ENCODE measurements at regions not wholly inside any gene's neighbourhood (a gene's known extent, or its start where the extent isn't known, plus 50 kb on each side); places are given as distances from the start of the nearest gene placed in this dataset.

DNA sequence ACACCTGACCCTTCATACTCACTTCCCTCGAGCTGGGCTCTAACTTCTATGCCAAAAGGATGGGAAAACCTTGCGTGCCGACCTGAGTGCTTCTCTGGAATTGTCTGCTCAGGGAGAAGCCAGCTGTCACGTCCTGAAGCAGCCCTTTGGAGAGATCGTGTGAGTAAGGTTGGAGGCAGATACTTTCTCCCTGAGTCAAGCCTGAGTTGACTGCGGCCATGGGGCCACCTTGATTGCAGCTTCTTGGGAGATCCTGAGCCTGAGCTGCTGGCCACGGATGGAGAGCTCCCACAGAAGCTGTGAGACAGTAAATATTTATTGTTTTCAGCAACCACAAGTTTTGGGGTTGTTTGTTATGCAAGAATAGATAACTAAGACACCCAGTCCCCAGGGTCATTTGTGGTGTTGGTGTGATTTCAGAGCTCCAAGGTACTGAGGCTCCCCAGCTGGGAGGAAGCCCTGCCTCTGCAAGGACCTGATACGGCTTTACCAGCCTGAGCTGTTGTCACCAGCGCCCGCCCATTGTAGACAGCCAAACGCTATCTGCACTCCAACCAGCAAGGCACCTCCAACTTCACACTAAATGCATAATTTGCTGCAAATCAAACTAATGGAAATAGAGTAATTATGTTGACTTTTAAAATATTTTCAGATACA, 531.6 kb downstream of the PTPRU start:
- TF ChIP-seq, protein P1, sequence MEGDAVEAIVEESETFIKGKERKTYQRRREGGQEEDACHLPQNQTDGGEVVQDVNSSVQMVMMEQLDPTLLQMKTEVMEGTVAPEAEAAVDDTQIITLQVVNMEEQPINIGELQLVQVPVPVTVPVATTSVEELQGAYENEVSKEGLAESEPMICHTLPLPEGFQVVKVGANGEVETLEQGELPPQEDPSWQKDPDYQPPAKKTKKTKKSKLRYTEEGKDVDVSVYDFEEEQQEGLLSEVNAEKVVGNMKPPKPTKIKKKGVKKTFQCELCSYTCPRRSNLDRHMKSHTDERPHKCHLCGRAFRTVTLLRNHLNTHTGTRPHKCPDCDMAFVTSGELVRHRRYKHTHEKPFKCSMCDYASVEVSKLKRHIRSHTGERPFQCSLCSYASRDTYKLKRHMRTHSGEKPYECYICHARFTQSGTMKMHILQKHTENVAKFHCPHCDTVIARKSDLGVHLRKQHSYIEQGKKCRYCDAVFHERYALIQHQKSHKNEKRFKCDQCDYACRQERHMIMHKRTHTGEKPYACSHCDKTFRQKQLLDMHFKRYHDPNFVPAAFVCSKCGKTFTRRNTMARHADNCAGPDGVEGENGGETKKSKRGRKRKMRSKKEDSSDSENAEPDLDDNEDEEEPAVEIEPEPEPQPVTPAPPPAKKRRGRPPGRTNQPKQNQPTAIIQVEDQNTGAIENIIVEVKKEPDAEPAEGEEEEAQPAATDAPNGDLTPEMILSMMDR (IDR thresholded peaks at IDR 0.05; ENCODE audit: low read depth, low read length, missing control alignments): no peak
- DNase-seq: no peak
- Histone ChIP-seq H3K36me3 (replicated peaks) (no peaks in the 10 kb centered on the region), H3K27ac (no peak overlapping the region), H3K4me3 (ENCODE audit: low read depth, low read length) (no peak overlapping the region), H3K27me3 (replicated peaks) (no peaks in the 10 kb centered on the region)
- in situ Hi-C loops (cut with HindIII; ENCODE audit: low pct_ligation_motif_present, low sequenced_read_pairs): no loop called here

DNA sequence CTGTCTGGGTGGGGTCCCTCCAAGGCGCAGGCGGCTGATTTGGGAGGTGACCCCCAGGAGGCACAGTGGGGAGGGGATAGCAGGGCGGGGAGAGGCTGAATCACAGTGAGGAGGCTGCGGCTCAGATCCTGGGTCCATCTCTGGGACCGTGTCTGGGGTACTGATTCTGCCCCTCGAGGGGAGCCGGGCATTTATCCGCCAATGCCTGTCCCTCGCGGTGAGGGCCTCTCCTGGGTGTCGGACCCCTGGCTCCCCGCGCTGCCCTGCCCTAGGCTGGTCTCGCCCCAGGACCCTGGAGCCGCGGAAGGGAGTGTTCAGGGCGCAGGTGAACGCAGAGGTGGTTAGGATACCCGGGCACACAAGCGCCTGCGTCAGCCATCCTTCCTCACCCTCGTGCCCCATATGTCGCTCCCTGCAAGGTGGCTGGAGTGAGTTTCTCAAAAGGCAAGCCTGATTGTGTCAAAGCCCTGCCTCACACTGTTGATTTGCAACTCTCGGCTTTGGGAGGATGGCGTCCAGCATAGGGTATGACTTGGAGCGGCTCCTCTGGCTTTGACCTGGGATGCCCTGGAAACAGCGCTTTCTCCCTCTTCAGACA, 530.9 kb downstream of the PTPRU start:
- TF ChIP-seq, protein P1 (IDR thresholded peaks at IDR 0.05; ENCODE audit: low read depth, low read length, missing control alignments): no peak
- no peak for DNase-seq
- no peaks in the 10 kb centered on the region for H3K27me3 ChIP-seq (replicated peaks)
- no peak overlapping the region for H3K4me3 ChIP-seq (ENCODE audit: low read depth, low read length)
- no peaks in the 10 kb centered on the region for H3K36me3 ChIP-seq (replicated peaks)
- in situ Hi-C loops (cut with HindIII; ENCODE audit: low pct_ligation_motif_present, low sequenced_read_pairs): no loop called here
- no peak overlapping the region for H3K27ac ChIP-seq

DNA sequence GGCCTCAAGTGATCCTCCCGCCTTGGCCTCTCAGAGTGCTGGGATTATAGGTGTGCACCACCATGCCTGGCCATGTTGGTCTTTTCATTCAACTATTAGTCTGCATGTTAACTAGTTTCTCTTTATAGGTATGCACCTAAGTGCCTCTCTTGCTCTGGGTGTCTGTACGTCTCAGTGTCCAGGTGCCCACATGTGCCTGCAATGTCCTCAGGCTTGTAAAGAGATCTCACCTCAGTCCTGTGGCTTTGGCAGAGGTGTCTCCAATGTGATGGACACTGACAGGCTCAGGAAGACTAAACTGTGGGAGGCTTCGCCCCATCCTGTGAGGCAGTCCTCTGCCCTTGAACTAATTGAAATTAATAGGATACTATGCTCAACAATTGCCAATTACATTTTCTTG, 526.3 kb downstream of the PTPRU start:
- DNase-seq: no peak
- no peak overlapping the region for H3K4me3 ChIP-seq (ENCODE audit: low read depth, low read length)
- no peaks in the 10 kb centered on the region for H3K27me3 ChIP-seq (replicated peaks)
- H3K36me3 ChIP-seq (replicated peaks): no peaks in the 10 kb centered on the region
- in situ Hi-C loops (cut with HindIII; ENCODE audit: low pct_ligation_motif_present, low sequenced_read_pairs): no loop called here
- TF ChIP-seq, protein P1 (IDR thresholded peaks at IDR 0.05; ENCODE audit: low read depth, low read length, missing control alignments): no peak
- H3K27ac ChIP-seq: no peak overlapping the region

DNA sequence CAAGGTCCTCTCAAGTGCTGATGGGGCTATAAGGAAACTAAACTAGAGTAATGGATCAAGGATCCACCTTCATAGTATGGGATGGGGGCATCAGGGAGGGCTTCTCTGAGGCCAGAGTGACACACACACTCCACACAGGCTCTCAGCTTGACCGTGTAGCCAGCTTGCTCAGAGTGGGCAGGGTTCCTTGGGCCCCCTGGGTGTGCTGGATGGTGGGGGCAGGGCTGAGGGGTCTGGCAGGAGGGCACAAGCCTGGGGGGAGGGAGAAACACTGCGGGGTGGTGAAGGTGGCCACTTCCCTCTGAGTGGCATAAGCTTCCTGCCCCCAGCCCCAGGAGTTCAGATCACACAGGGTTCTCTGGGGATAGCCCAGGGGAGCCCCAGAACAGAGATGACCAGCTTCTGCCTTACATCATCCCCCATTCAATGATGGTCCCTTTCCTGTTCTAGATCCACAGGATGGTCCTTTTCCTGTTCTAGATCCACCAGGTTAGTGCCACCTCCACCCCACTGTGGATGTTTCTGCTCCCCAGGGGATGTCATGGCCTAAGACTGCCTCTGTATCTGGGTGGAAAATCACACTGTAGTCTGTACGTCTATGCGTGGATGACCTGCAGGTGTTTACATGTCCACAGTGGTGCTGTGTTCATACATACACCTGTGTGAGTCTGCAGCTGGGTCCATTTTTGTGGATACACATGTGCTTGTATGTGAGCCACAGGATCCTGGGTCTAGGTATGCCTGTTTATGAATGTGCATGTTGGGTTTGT, 525.0 kb downstream of the PTPRU start:
- Histone ChIP-seq H3K27ac (no peak overlapping the region), H3K4me3 (ENCODE audit: low read depth, low read length) (no peak overlapping the region), H3K36me3 (replicated peaks) (no peaks in the 10 kb centered on the region), H3K27me3 (replicated peaks) (no peaks in the 10 kb centered on the region)
- in situ Hi-C loops (cut with HindIII; ENCODE audit: low pct_ligation_motif_present, low sequenced_read_pairs): no loop called here
- TF ChIP-seq, protein P1 (IDR thresholded peaks at IDR 0.05; ENCODE audit: low read depth, low read length, missing control alignments): no peak
- no peak for DNase-seq

DNA sequence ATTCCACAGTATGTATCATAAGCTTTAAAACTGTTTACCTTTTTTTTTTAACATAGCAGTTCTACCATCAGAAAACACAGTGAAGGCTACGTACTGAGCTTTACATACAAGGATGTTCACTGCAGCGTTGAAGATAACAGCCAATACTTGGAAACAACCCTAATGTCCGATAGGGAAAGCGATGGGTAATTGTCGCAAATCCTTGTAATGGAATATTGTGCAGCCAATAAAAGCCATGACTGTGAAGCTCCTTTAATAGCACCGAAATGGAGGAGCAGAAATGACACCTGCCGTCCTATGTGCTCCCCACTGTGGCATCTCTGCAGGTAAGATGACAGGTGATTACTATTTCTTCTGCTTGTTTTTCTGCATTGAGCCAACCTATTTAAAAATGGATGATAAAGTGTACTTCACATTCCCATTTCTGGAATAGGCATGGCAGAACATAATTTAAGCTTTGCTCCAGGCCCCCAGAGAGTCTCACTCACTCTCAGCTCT, 523.8 kb downstream of the PTPRU start:
- in situ Hi-C loops (cut with HindIII; ENCODE audit: low pct_ligation_motif_present, low sequenced_read_pairs): no loop called here
- Histone ChIP-seq H3K36me3 (replicated peaks) (no peaks in the 10 kb centered on the region), H3K27me3 (replicated peaks) (no peaks in the 10 kb centered on the region), H3K4me3 (ENCODE audit: low read depth, low read length) (no peak overlapping the region), H3K27ac (no peak overlapping the region)
- no peak for DNase-seq
- TF ChIP-seq, protein P1 (IDR thresholded peaks at IDR 0.05; ENCODE audit: low read depth, low read length, missing control alignments): no peak
